ENCODE measurements at regions not wholly inside any gene's neighbourhood (a gene's known extent, or its start where the extent isn't known, plus 50 kb on each side); places are given as distances from the start of the nearest gene placed in this dataset.

- TF ChIP-seq CTCF (conservative IDR thresholded peaks at IDR 0.05; ENCODE audit: low read length), result no peak
- TF ChIP-seq EZH2phosphoT487 (IDR thresholded peaks at IDR 0.05; ENCODE audit: borderline replicate concordance, low read depth, low read length), result no peak
Measured at GRCh38 chr1:226797151-226797550, 58.1 kb upstream of the ITPKB start.

Measured in OCI-LY7 (cell line).